GOT3 (cell line): ENCODE measurements at regions not wholly inside any gene's neighbourhood (a gene's known extent, or its start where the extent isn't known, plus 50 kb on each side); places are given as distances from the start of the nearest gene placed in this dataset.
"Not testable (repeated sequence)": the region's sequence is repeated elsewhere in the genome, so short reads cannot be mapped to it uniquely, and the experiment has no call there.

Experiments
- DNase-seq: peaks from one replicate; lab custom pipeline; 2025; ENCODE audit warnings: mixed read lengths; lab: John Stamatoyannopoulos, UW

- no peak for DNase-seq
Observed at GRCh38 chr6:14217728-14218518, 100.4 kb downstream of the CD83 start.

GRCh38 chr6:14218519-14218800, 100.9 kb downstream of the CD83 start:
- no peak for DNase-seq

GRCh38 chr6:14221564-14222279, 104.2 kb downstream of the CD83 start:
- DNase-seq, result no peak

- no peak for DNase-seq
Observed at GRCh38 chr6:14222956-14223355, 105.4 kb downstream of the CD83 start.

GRCh38 chr6:14224359-14225103, 107.0 kb downstream of the CD83 start:
- DNase-seq, result no peak

- DNase-seq, result no peak
Observed at GRCh38 chr6:14226051-14226660, 108.6 kb downstream of the CD83 start.

- peak; percentile 2 for DNase-seq
Observed at GRCh38 chr6:14228571-14228970, 111.0 kb downstream of the CD83 start.

- no peak for DNase-seq
Observed at GRCh38 chr6:14231071-14231483, 113.5 kb downstream of the CD83 start.

- DNase-seq, result no peak
Observed at GRCh38 chr6:14231501-14232280, 114.1 kb downstream of the CD83 start.

- no peak for DNase-seq
Observed at GRCh38 chr6:14232889-14233288, 115.3 kb downstream of the CD83 start.

- no peak for DNase-seq
Observed at GRCh38 chr6:14235653-14236356, 118.2 kb downstream of the CD83 start.

GRCh38 chr6:14239097-14239496, 121.5 kb downstream of the CD83 start:
- DNase-seq, result no peak

GRCh38 chr6:14240411-14241166, 123.0 kb downstream of the CD83 start:
- DNase-seq, result no peak

- no peak for DNase-seq
Observed at GRCh38 chr6:14241255-14242070, 123.9 kb downstream of the CD83 start.

GRCh38 chr6:14242912-14243311, 125.3 kb downstream of the CD83 start:
- DNase-seq, result not testable (repeated sequence)

- no peak for DNase-seq
Observed at GRCh38 chr6:14243597-14243996, 126.0 kb downstream of the CD83 start.

GRCh38 chr6:14246876-14247275, 129.3 kb downstream of the CD83 start:
- no peak for DNase-seq

- DNase-seq, result no peak
Observed at GRCh38 chr6:14250573-14250972, 133.0 kb downstream of the CD83 start.

GRCh38 chr6:14252271-14252850, 134.8 kb downstream of the CD83 start:
- no peak for DNase-seq
